ENCODE measurements at regions not wholly inside any gene's neighbourhood (a gene's known extent, or its start where the extent isn't known, plus 50 kb on each side); places are given as distances from the start of the nearest gene placed in this dataset.
A peak's percentile ranks its signal among the peaks of the same experiment; 100 is the strongest.

- H3K4me1 ChIP-seq = no peaks in the 10 kb centered on the region
- H3K27ac ChIP-seq = no peak overlapping the region
- intact Hi-C loops (cut with DNase I) = no loop called here
- no peak for DNase-seq (ENCODE audit: extremely low spot score in 2 of 2)
- TF ChIP-seq POLR2AphosphoS5 (IDR thresholded peaks at IDR 0.05; ENCODE audit: insufficient read depth in 1 of 2, low read depth in 1 of 2) = no peak
- TF ChIP-seq POLR2A (IDR thresholded peaks at IDR 0.05) = no peak
- TF ChIP-seq CTCF (IDR thresholded peaks at IDR 0.05) = no peak
- no peak overlapping the region for H3K4me3 ChIP-seq
- no peaks in the 10 kb centered on the region for H3K36me3 ChIP-seq
- no peaks in the 10 kb centered on the region for H3K27me3 ChIP-seq
- no peaks in the 10 kb centered on the region for H3K9me3 ChIP-seq
These were observed 83.6 kb upstream of the HSF2 start for GRCh38 chr6:122315842-122316241.

GRCh38 chr6:122322824-122323223 lies 76.6 kb upstream of the HSF2 start:
- no peak for DNase-seq (ENCODE audit: extremely low spot score in 2 of 2)
- Histone ChIP-seq H3K4me3 (peak overlapping the region; percentile 7 to 31), H3K27ac (no peak overlapping the region), H3K36me3 (no peaks in the 10 kb centered on the region), H3K27me3 (no peaks in the 10 kb centered on the region), H3K9me3 (no peaks in the 10 kb centered on the region), H3K4me1 (no peaks in the 10 kb centered on the region)
- intact Hi-C loops (cut with DNase I) = no loop called here
- TF ChIP-seq POLR2A (IDR thresholded peaks at IDR 0.05) (no peak), POLR2AphosphoS5 (IDR thresholded peaks at IDR 0.05; ENCODE audit: insufficient read depth in 1 of 2, low read depth in 1 of 2) (no peak), CTCF (IDR thresholded peaks at IDR 0.05) (no peak)

- TF ChIP-seq CTCF (IDR thresholded peaks at IDR 0.05) (no peak), POLR2A (IDR thresholded peaks at IDR 0.05) (no peak), POLR2AphosphoS5 (IDR thresholded peaks at IDR 0.05; ENCODE audit: insufficient read depth in 1 of 2, low read depth in 1 of 2) (no peak)
- no peak for DNase-seq (ENCODE audit: extremely low spot score in 2 of 2)
- H3K27ac ChIP-seq = no peak overlapping the region
These were observed 76.1 kb upstream of the HSF2 start for GRCh38 chr6:122323361-122323760.

GRCh38 chr6:122330315-122330714 lies 69.1 kb upstream of the HSF2 start:
- TF ChIP-seq POLR2AphosphoS5 (IDR thresholded peaks at IDR 0.05; ENCODE audit: insufficient read depth in 1 of 2, low read depth in 1 of 2) (no peak), POLR2A (IDR thresholded peaks at IDR 0.05) (no peak), CTCF (IDR thresholded peaks at IDR 0.05) (no peak)
- Histone ChIP-seq H3K4me1 (no peaks in the 10 kb centered on the region), H3K9me3 (no peaks in the 10 kb centered on the region), H3K27me3 (no peaks in the 10 kb centered on the region), H3K27ac (no peak overlapping the region), H3K36me3 (no peaks in the 10 kb centered on the region), H3K4me3 (no peak overlapping the region)
- no peak for DNase-seq (ENCODE audit: extremely low spot score in 2 of 2)
- intact Hi-C loops (cut with DNase I) = no loop called here

More at GRCh38 chr6:122323361-122323760, 76.1 kb upstream of the HSF2 start:
- Histone ChIP-seq H3K9me3 (no peaks in the 10 kb centered on the region), H3K27me3 (no peaks in the 10 kb centered on the region), H3K4me1 (no peaks in the 10 kb centered on the region), H3K36me3 (no peaks in the 10 kb centered on the region), H3K4me3 (peak overlapping the region; percentile 7 to 31)
- intact Hi-C loops (cut with DNase I) = no loop called here

GRCh38 chr6:122337645-122338044 lies 61.8 kb upstream of the HSF2 start:
- Histone ChIP-seq H3K4me3 (no peak overlapping the region), H3K27me3 (no peaks in the 10 kb centered on the region), H3K27ac (no peak overlapping the region), H3K9me3 (no peaks in the 10 kb centered on the region), H3K4me1 (no peaks in the 10 kb centered on the region), H3K36me3 (no peaks in the 10 kb centered on the region)
- DNase-seq (ENCODE audit: extremely low spot score in 2 of 2) = no peak
- no peak for TF ChIP-seq POLR2AphosphoS5 (IDR thresholded peaks at IDR 0.05; ENCODE audit: insufficient read depth in 1 of 2, low read depth in 1 of 2)
- intact Hi-C loops (cut with DNase I) = no loop called here

GRCh38 chr6:122339661-122340060 lies 59.8 kb upstream of the HSF2 start:
- H3K4me1 ChIP-seq = no peaks in the 10 kb centered on the region
- H3K4me3 ChIP-seq = no peak overlapping the region
- no peaks in the 10 kb centered on the region for H3K9me3 ChIP-seq
- no peak overlapping the region for H3K27ac ChIP-seq
- no peaks in the 10 kb centered on the region for H3K36me3 ChIP-seq
- H3K27me3 ChIP-seq = no peaks in the 10 kb centered on the region
- intact Hi-C loops (cut with DNase I) = no loop called here
- no peak for DNase-seq (ENCODE audit: extremely low spot score in 2 of 2)
- TF ChIP-seq POLR2AphosphoS5 (IDR thresholded peaks at IDR 0.05; ENCODE audit: insufficient read depth in 1 of 2, low read depth in 1 of 2) = no peak
- TF ChIP-seq POLR2A (IDR thresholded peaks at IDR 0.05) = no peak
- TF ChIP-seq CTCF (IDR thresholded peaks at IDR 0.05) = no peak

All from vagina (tissue), 2 donors.